ENCODE measurements at regions not wholly inside any gene's neighbourhood (a gene's known extent, or its start where the extent isn't known, plus 50 kb on each side); places are given as distances from the start of the nearest gene placed in this dataset.
A peak's percentile ranks its signal among the peaks of the same experiment; 100 is the strongest.
"Not testable (repeated sequence)": the region's sequence is repeated elsewhere in the genome, so short reads cannot be mapped to it uniquely, and the experiment has no call there.

DNA sequence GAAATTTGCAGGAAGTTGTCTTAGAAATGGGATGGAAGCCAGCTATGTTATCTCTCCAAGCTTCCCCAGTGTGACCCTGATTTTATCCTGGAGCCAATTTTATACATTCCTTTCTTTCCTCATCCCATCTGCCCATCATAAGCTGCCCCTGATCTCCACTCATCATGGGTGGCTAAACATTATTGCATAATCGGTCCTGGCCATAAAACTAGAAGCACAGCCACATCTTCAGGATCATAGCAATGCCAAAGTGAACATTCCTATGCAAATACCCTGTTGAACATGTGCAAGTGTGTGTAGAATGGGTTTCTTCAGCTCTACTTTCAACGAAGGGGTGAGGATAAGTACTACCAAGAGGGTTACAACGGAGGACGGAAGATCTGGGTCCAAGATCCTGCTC, 50.6 kb upstream of the COG2 start:
- no peak for DNase-seq

DNA sequence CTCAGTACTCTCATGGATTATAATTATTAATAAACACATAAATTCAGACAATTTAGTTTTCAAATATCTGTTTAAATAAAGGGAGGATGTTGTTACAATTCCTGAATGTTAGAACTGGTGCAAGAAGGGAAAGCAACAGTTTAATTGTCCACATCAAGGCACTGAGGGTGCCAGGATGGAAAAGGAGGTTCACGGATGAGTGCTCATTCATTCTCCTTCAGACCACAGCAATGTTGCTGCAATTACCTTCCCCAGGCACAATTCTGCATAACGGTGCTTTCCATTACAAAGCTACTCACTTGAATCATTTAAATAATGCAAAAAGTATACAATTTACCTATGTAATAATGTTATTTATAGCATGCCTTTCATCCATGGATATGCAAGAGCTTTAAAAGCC, 52.3 kb upstream of the COG2 start:
- DNase-seq: no peak

DNA sequence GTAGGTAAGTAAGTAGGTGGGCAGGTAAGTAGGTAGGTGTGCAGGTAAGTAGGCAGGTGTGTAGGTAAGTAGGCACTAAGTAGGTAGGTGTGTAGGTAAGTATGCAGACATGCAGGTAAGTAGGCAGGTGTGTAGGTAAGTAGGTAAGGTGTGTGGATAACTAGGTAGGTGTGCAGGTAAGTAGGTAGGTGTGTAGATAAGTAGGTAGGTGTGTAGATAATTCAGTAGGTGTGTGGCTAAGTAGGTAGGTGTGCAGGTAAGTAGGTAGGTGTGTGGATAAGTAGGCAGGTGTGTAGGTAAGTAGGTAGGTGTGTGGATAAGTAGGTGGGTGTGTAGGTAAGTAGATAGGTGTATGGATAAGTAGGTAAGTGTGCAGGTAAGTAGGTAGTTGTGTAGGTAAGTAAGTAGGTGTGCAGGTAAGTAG, 53.9 kb upstream of the COG2 start:
- no peak for DNase-seq

DNA sequence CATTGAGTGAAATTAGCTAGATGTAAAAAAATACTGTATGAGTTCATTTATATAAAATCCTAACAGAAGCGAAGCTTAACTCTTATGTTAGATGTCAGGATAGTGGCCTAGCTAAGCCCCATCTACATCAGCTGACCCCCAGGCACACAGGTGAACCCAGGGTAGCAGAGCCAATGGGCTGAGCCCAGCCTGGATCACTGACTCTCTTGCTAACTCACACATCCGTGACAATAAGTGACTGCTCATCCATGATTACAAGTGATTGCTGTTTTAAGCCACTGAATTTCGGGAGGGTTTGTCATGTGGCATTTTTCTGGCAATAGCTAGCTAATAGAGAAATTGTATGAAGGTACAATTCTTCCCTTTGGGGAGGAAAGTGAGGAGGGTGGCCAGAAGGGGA, 55.2 kb upstream of the COG2 start:
- no peak for DNase-seq

DNA sequence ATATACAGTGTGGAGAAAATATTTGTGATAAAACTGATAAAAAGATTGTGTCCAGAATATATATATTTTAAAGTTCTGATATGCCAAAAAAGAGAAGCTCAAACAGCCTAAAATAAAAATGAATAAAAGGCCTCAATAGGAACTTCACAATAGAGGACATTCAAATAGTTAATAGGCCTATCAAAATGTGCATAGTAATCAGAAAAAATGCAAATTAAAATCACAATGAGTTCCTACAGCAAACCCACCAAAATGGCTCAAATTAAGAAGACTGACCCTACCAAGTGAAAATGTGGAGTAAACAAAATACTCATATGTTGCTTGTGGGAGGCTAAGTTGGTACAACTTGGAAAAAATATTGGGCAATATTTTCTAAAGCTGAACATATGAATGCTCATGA, 57.6 kb upstream of the COG2 start:
- no peak for DNase-seq

DNA sequence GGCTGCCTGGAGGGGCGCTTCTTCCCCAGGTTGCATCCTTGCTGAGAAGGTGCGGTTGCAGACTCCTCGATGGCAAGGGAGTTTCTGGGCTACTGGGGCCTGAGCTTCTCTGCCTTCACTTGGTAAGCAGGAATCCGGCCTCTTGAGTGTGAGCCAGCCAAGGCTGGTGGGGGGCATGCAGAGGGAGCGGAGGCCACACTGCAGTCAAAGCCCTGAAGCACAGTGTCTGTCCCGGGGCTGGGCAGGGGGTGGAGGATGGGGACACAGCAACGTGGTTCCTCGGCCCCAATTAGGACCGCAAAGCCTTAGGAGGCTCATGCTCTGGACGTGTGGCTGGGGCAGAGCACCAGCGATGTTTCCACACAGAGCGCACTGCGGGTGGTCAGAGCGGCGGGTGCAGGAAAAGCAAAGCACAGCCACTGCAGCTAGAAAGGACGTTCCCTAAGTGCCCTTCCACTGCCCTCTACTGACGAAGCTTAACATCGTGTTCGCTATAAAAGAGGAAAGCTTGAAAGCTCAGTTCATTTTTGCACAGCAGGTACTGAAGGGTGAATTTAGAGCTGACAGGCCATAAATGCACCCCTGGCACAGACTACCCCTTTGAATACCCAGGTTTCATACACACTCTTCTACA, 60.7 kb upstream of the COG2 start:
- DNase-seq: no peak

DNA sequence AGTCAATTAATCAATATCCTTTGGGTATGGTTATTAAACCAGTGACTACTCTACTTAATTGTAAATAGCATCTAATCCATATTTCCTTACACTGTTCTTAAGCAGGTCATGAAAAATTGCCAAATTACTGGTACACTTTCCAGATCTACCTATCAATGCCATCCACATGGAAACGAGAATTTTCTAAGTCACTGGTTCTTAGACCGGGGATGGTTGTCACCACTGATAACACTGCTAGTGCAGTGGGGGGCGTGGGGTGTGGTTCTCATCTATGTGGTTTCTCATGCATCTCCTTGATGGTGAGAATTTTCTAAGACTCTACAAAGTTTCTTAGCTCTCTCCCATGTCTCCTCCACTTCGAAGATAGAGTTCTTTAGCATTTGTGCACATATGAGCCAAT, 63.7 kb upstream of the COG2 start:
- DNase-seq: no peak

DNA sequence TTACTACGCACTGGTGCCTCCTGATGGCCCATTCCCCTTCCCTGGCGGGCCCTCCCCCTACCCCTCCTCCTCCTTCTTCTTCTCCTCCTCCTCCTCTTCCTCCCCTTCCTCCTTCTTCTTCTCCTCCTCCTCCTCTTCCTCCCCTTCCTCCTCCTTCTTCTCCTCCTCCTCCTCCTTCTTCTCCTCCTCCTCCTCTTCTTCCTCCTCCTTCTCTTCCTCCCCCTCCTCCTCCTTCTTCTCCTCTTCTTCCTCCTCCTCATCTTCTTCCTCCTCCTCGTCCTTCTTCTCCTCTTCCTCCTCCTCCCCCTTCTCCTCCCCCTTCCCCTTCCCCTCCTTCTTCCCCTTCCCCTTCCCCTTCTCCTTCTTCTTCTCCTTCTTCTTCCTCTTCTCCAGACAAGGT, 64.7 kb upstream of the COG2 start:
- DNase-seq: no peak

DNA sequence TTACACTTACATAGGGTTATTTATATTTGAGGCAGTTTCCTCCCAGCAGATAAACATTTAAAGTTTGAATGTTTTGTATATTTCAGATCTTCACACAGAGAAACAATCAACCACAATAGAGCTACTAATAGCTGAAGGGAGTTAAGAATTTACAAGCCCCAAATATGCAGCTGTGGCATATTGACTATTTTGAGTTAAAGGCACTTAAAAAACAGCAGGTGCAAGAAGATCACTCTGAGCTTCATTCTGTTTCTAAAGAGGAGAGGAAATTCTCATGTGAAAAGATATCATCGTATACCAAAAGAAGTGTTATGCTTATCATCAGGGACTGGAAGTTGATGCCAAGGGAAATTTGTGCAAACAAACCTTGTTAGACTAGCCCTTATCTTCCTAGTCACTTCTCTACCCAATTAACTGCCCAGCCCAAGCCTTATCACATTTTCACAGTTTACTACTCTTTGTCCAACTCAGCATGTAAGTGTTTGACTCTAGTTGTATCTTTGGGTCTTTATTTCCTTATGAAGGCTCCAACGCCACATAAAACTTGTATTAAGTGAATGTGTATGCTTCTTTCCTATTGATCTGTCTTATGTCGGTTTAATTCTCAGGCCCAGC, 66.3 kb upstream of the COG2 start:
- no peak for DNase-seq

DNA sequence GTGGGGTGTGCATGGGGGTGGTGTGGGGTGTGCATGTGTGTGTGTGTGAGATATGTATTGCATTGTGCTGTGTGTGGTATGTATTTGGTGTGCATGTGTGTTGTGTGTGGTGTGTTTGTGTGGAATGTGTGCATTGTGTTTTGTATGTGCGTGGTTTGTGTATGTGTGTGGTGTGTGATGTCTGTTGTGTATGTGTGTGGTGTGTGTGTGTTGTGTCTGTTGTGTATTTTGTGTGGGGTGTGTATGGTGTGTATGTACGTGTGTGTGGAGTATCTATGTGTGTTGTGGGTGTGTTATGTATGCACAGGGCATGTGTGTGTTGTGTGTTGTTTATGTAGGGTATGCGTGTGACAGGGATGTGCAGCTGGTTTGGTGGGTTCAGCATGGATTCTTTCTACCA, 67.8 kb upstream of the COG2 start:
- DNase-seq: no peak

DNA sequence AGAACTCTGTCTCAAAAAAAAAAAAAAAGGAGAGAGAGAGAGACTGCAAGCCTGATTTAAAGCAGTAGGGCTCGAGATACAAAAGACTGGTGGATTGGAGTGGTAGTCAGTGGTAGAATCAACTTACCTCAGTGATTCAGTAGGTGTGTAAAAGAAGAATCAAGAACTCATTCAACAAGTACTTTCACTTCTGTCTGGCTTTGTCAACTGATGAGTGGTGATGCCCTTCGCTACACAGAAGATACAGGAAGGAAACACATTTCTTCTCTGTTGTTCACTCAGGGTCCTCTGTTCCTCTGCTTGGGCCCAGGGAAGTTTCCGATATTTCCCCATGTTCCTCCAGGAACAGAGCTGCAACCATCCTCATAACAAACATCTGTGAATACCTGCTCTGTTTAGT, 68.6 kb upstream of the COG2 start:
- DNase-seq: peak; percentile 53

DNA sequence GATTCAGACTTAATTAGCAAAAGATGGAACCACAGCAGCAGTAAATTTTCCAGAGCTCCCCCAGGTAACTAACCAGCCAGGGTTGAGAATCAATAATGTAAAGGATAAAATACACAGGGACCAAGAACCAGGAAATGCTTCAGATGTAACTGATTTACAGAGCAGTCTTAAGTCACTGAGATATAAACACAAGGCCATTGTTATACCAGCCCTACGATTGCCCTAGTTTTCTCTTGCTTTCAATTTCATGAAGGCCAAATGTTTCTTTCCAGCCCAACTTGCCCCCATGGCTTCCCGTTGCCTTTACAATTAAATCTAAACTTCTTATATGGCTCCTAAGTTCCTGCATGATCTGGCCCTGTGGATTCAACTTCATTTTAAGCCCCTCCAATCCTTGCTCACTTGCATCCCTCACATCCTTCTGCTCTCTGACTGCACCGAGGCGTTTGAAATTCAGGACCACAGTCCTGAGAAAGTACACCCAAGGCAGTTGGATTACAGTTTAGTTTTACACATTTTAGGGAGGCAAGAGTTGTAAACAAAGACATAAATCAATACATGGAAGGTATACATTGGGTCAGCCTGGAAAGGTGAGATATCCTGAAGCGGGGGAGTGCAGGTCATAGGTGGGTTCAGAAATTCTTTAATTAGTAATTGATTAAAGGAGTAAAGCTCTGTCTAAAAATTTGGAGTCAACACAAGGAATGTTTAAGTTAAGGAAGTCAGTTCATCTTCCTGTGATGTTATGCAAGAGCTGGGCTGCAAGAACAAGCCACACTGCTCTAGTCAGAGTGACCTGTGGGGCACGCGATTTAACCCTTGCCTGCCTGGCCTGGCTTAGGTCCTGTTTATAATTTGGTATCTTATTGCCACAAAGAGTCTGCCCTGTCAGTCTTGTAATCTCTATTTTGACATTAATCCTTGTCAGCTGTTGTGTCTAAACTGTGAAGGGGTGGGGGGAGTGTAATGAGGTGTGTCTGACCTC, 69.9 kb upstream of the COG2 start:
- DNase-seq: peak; percentile 38

DNA sequence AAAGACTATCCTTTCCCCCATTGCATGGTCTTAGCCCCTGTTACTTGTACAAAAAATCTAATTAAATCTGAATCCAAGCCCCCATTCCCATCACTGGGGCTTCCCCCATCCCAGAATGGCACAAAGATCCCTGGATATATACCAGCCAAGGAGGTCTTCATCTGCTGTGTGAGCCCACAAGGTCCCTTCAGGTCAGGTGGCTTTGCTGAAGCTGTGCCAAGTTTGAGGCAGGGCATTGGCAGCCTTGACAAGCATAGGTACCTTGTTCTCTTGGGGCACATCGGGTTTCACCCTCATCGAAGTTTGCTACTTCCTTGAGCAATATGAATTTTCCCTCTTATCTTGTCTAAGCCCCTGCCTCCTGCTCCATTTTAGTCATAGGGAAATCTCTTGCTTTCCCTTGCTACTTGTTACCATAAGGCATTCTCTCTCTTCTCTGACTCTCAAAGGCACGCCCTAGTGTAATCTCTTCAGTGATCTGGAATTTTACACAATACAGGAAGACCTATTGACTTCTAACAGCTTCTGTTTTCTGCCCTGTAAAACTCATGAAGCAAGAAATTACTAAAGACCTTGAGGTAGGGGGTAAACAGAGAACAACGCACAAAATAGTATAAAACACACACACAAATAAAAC, 71.4 kb upstream of the COG2 start:
- DNase-seq: peak; percentile 48

DNA sequence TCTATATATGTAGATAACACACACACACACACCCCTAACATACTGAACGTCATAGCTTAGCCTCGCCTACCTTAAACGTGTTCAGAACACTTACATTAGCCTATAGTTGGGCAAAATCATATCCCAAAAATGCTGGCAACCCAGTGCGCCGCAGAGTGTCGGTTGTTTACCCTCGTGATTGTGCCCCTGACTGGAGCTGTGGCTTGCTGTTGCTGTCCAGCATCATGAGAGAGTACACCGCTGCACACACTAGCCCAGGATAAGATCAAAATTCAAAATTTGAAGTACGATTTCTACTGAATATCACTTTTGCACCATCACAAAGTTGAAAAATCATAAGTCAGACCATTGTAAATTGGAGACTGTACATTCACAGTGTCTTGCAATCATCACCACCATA, 73.1 kb upstream of the COG2 start:
- no peak for DNase-seq

DNA sequence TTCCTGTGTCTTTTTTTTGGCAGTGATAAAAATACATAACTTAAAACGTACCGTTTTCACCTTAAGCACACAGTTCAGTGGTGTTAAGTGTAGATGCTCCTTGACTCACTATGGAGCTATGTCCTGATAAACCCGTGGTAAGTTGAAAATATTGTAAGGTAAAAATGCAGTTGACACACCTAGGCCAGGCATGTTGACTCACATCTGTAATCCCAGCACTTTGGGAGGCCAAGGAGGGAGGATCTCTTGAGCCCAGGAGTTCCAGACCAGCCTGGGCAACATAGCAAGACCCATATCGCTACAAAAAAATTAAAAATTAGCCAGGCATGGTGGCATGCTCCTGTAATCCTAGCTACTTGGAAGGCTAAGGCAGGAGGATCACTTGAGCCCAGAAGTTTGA, 73.6 kb upstream of the COG2 start:
- no peak for DNase-seq

DNA sequence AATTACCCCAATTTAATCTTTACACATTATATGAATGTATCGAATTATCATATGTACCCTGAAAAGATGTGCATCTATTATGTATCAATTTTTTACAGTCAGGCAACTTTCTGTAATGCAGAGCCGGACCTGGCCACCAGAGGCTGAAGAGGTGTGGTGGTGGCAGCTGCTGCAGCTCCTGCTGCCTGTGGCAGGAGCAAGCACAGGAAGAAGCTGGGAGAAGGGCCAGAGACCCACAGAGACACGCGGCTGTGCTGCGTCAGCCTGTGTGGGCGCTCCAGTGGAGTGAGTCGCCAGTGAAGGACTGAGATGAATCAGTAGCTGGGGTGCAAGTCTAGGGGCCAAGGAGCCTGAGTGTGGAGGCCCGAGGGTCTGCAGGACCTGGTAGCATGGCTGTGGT, 74.3 kb upstream of the COG2 start:
- peak; percentile 28 for DNase-seq

DNA sequence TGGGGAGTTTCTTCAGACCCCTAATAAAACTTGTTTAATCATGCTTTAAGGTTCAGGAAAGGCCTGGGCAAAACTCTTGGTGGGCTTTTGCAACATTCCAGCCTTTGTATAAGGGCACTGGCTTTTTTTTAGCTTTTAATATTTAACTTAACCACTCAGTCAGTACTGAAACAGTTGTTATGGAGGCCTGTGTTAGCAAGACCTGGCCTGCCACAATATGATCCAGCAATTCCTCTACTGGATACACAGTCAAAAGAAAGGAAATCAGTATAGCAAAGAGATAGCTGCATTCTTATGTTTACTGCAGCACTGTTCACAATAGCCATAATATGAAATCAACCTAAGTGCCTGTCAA, 75.1 kb upstream of the COG2 start:
- no peak for DNase-seq

DNA sequence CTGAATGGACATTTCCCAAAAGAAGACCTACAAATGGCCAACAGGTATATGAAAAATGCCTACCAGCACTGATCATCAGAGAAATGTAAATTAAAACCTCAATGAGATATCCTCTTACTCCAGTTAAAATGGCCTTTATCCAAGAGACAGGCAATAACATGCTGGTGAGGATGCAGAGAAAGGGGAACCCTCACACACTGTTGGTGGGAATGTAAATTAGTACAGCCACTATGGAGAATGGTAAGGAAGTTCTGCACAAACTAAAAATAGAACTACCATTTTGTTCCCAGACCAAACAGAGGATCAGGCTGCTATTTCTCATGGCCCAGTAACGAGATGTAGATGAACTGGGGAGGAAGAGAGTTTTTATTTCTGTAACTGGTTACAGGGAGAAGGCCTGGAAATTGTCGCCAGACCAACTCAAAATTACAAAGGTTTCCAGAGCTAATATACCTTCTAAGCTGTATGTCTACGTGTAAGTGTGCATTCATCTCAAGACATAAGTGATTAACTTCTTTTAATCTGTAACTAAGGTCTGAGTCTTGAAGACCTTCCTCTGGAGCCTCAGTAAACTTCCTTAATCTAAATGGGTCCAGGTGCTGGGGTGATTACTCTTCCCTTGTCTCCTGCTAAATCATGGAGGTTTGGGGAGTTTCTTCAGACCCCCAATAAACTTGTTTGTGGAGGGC, 75.6 kb upstream of the COG2 start:
- DNase-seq: not testable (repeated sequence)

DNA sequence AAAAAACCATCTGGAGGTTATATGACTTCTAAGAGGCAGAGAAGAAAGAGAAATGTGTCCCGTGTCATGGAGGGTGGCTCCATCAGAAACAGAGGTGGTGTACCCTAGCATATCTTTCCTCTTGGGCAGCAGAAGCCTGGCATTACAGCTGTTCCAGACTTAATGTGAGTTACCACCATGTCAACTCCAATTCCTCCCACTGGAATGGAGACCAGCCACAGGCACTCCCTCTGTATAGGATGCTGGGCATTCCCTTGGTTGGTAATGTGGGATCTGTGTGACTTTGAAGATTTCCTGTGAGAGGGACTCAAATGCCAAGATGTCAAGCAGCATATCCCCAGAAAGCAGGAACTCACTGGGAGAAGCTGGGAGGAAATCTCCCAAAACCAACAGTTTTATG, 77.1 kb upstream of the COG2 start:
- DNase-seq: no peak

DNA sequence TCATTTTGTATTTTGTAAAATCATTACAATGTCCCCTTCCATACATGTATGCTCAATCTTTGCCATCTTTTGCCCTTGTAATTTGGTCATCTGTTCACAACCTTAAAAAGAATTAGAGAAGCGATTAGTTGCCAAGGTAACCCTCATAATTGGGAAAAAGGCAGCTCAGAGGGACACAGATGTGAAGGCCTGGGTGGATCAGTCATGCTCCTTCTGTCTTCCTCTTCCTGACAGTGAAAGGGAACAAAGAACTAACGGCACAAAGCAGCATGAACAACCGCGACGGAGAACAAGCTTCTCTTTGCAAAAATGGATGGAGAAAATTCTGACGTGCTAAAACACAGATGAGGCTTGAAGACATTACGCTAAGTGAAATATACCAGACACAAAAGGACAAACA, 78.7 kb upstream of the COG2 start:
- DNase-seq: peak; percentile 15

DNA sequence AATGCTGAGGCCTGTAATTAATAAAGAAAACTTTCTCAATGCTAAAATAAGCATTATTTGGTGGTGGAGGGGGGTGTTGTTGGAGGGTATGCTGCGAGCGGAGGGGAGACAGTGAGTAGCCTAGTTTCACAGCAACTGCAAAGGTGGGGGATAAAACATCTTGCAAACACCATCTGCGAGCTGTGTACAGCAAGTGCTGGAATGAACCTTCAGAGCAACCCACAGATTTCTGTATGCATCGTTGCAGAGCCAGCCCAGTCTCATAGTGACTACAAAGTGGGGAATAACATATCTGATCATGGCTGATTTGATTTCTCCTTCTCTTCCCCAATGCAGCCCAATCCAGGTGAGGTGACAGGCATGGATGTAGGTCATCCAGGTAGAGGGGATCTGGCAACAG, 80.7 kb upstream of the COG2 start:
- no peak for DNase-seq

DNA sequence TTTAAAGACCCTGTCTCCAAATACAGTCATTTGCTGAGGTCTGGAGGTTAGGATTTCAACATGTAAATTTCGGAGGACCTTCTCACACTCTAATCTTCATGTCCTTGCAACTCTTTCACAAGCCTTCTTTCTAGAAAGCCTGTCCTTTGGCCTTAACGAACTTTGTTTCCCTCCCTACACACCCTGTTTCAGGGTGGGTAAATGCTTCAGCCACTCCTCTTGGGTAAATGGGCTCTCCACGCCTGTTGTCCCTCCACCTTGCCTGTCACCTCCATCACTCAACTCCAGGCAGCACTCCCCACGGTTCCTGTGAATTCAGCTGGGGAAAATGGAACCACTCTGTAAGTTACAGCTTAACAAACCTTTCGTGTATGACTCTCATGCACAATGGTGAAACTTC, 84.0 kb upstream of the COG2 start:
- DNase-seq: no peak

DNA sequence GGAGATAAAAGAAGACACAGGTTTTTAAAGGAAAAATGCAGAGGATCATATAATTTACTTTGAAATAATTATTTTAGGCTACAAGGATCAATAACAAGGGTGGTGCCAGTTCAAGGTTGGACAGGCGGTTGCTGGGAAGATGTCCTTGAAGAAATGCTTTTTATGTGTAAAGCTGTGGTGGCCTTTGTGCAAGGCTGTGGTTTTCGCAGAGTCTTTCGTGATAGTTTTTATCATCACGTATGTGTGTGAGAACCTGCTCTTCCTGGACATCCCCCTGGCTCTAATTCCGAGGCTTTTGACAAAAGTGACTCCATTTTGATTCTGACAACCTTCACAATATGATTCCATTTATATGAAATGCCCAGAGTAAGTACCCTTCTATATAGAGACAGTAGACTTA, 85.8 kb upstream of the COG2 start:
- no peak for DNase-seq
